ENCODE measurements at regions not wholly inside any gene's neighbourhood (a gene's known extent, or its start where the extent isn't known, plus 50 kb on each side); places are given as distances from the start of the nearest gene placed in this dataset.

- TF ChIP-seq, protein P1, sequence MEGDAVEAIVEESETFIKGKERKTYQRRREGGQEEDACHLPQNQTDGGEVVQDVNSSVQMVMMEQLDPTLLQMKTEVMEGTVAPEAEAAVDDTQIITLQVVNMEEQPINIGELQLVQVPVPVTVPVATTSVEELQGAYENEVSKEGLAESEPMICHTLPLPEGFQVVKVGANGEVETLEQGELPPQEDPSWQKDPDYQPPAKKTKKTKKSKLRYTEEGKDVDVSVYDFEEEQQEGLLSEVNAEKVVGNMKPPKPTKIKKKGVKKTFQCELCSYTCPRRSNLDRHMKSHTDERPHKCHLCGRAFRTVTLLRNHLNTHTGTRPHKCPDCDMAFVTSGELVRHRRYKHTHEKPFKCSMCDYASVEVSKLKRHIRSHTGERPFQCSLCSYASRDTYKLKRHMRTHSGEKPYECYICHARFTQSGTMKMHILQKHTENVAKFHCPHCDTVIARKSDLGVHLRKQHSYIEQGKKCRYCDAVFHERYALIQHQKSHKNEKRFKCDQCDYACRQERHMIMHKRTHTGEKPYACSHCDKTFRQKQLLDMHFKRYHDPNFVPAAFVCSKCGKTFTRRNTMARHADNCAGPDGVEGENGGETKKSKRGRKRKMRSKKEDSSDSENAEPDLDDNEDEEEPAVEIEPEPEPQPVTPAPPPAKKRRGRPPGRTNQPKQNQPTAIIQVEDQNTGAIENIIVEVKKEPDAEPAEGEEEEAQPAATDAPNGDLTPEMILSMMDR (IDR thresholded peaks at IDR 0.05): no peak
- DNase-seq (ENCODE audit: extremely low spot score, unreplicated experiment): no peak
- no peak overlapping the region for H3K27ac Mint-ChIP-seq (ENCODE audit: unreplicated experiment)
Observed at GRCh38 chr7:1324028-1324900, 91.6 kb downstream of the UNCX start.

DNA sequence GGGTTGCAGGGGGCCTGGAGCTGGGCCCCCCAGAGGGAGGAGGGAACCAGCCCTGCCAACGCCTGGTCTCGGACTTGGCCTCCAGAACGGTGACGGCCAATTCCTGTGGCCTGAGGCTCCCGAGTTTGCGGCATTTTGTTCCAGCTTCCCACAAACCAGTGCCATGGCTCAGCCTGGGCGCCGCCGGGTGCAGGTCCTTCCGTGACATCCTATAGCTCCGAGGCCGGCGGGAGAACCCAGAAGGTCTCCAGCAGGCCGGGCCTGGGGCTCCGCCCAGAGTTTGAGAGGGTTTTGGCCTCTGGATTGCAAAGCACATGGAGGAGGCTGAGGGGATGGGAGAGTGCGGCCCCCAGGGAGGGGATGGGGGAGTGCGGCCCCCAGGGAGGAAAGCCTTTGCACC is 92.6 kb downstream of the UNCX start:
- Mint-ChIP-seq H3K27me3 (ENCODE audit: unreplicated experiment) (peaks cover 21% of the 10 kb centered on the region), H3K27ac (ENCODE audit: unreplicated experiment) (no peak overlapping the region), H3K4me1 (ENCODE audit: unreplicated experiment) (peaks cover 2% of the 10 kb centered on the region), H3K36me3 (ENCODE audit: unreplicated experiment) (no peaks in the 10 kb centered on the region), H3K9me3 (ENCODE audit: unreplicated experiment) (no peaks in the 10 kb centered on the region), H3K4me3 (ENCODE audit: unreplicated experiment) (no peak overlapping the region)
- DNase-seq (ENCODE audit: extremely low spot score, unreplicated experiment): no peak
- TF ChIP-seq, protein P1 (IDR thresholded peaks at IDR 0.05): no peak

More at GRCh38 chr7:1324028-1324900, 91.6 kb downstream of the UNCX start:
- Mint-ChIP-seq H3K27me3 (ENCODE audit: unreplicated experiment) (peaks cover 21% of the 10 kb centered on the region), H3K36me3 (ENCODE audit: unreplicated experiment) (no peaks in the 10 kb centered on the region), H3K4me3 (ENCODE audit: unreplicated experiment) (no peak overlapping the region), H3K4me1 (ENCODE audit: unreplicated experiment) (peaks cover 2% of the 10 kb centered on the region), H3K9me3 (ENCODE audit: unreplicated experiment) (no peaks in the 10 kb centered on the region)

- Mint-ChIP-seq H3K27ac (ENCODE audit: unreplicated experiment) (no peak overlapping the region), H3K4me1 (ENCODE audit: unreplicated experiment) (peaks cover 2% of the 10 kb centered on the region), H3K4me3 (ENCODE audit: unreplicated experiment) (no peak overlapping the region), H3K27me3 (ENCODE audit: unreplicated experiment) (peaks cover 21% of the 10 kb centered on the region), H3K9me3 (ENCODE audit: unreplicated experiment) (no peaks in the 10 kb centered on the region), H3K36me3 (ENCODE audit: unreplicated experiment) (no peaks in the 10 kb centered on the region)
- no peak for DNase-seq (ENCODE audit: extremely low spot score, unreplicated experiment)
- TF ChIP-seq, protein P1 (IDR thresholded peaks at IDR 0.05): no peak
Observed at GRCh38 chr7:1325646-1326510, 93.2 kb downstream of the UNCX start.

DNA sequence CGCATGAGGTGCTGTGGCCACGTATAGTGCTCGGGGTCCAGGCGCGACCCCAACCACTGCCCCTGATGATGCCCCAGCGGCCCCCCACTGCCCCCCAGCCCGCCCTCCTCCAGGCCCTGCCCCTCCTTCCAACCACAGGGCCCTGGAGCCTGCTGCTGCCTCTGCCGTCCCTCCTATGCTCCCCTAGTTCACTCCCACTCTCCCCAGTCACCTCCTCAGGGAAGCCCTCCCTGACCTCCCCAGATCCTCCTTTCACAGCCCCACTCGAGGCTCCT is 93.8 kb downstream of the UNCX start:
- peaks cover 2% of the 10 kb centered on the region for H3K4me1 Mint-ChIP-seq (ENCODE audit: unreplicated experiment)
- TF ChIP-seq, protein P1 (IDR thresholded peaks at IDR 0.05): no peak
- H3K36me3 Mint-ChIP-seq (ENCODE audit: unreplicated experiment): no peaks in the 10 kb centered on the region
- no peaks in the 10 kb centered on the region for H3K9me3 Mint-ChIP-seq (ENCODE audit: unreplicated experiment)
- H3K27me3 Mint-ChIP-seq (ENCODE audit: unreplicated experiment): peaks cover 21% of the 10 kb centered on the region
- no peak overlapping the region for H3K27ac Mint-ChIP-seq (ENCODE audit: unreplicated experiment)
- H3K4me3 Mint-ChIP-seq (ENCODE audit: unreplicated experiment): no peak overlapping the region
- DNase-seq (ENCODE audit: extremely low spot score, unreplicated experiment): no peak

GRCh38 chr7:1329261-1329660 is 96.6 kb downstream of the UNCX start:
- Mint-ChIP-seq H3K9me3 (ENCODE audit: unreplicated experiment) (no peaks in the 10 kb centered on the region), H3K27ac (ENCODE audit: unreplicated experiment) (no peak overlapping the region), H3K36me3 (ENCODE audit: unreplicated experiment) (no peaks in the 10 kb centered on the region), H3K27me3 (ENCODE audit: unreplicated experiment) (peaks cover 5% of the 10 kb centered on the region), H3K4me3 (ENCODE audit: unreplicated experiment) (no peak overlapping the region), H3K4me1 (ENCODE audit: unreplicated experiment) (no peaks in the 10 kb centered on the region)
- TF ChIP-seq, protein P1 (IDR thresholded peaks at IDR 0.05): no peak
- DNase-seq (ENCODE audit: extremely low spot score, unreplicated experiment): no peak

Data from osteocyte (in vitro differentiated cells).